CD14-positive monocyte (primary cell): ENCODE measurements at regions not wholly inside any gene's neighbourhood (a gene's known extent, or its start where the extent isn't known, plus 50 kb on each side); places are given as distances from the start of the nearest gene placed in this dataset.

Experiments used
- DNase-seq, 3 donors: peaks; one replicate each; pipeline ENCODE4 v3.0.0-alpha.2; 2011 to 2022
- H2AFZ ChIP-seq: 2 replicates; pipeline ENCODE4 v1.6.0; 2012; ENCODE audit warnings: mild to moderate bottlenecking, low read depth, low read length, inconsistent platforms; ENCODE audit not compliant: insufficient read depth, poor library complexity, severe bottlenecking
- H3K27ac ChIP-seq, 2 donors: 1 replicate in 1 of 2; 2 replicates in 1 of 2; pipeline ENCODE4 v1.5.1; 2012 to 2013; ENCODE audit warnings: low read length in 2 of 2, control low read depth in 1 of 2, inconsistent platforms in 1 of 2, low read depth in 1 of 2, mild to moderate bottlenecking in 1 of 2
- H3K27me3 ChIP-seq, 2 donors: one replicate each; pipeline versions ENCODE4 v1.6.0 to v1.6.1; 2011 to 2013; ENCODE audit warnings: low read length in 2 of 2; ENCODE audit not compliant: control insufficient read depth in 2 of 2, insufficient read depth in 2 of 2
- H3K36me3 ChIP-seq, 2 donors: replicated peaks in 1 of 2; 1 replicate in 1 of 2; 2 replicates in 1 of 2; pipeline versions ENCODE4 v1.5.1 to v1.6.1; 2012 to 2013; ENCODE audit warnings: low read length in 2 of 2, control low read depth in 1 of 2, inconsistent platforms in 1 of 2, mild to moderate bottlenecking in 1 of 2; ENCODE audit not compliant: insufficient read depth in 2 of 2, control insufficient read depth in 1 of 2
- H3K4me1 ChIP-seq, 2 donors: 1 replicate in 1 of 2; 2 replicates in 1 of 2; pipeline versions ENCODE4 v1.5.1 to v1.6.1; 2012 to 2013; ENCODE audit warnings: low read length in 2 of 2, control low read depth in 1 of 2, inconsistent platforms in 1 of 2, mild to moderate bottlenecking in 1 of 2, moderate library complexity in 1 of 2; ENCODE audit not compliant: insufficient read depth in 2 of 2, control insufficient read depth in 1 of 2
- H3K4me2 ChIP-seq: replicated peaks from 2 replicates; pipeline ENCODE3; 2012; ENCODE audit warnings: low read length, moderate library complexity, mild to moderate bottlenecking; ENCODE audit not compliant: poor library complexity, severe bottlenecking; ENCODE audit errors: extremely low read depth
- H3K4me3 ChIP-seq, 3 experiments: fragments of 200-600 bp in 1 of 3; sonication (generic) in 1 of 3; replicated peaks in 1 of 3; 1 replicate in 2 of 3; 2 replicates in 1 of 3; pipeline ENCODE4 v1.5.1; 2011 to 2013; ENCODE audit warnings: low read length in 3 of 3, mild to moderate bottlenecking in 3 of 3, control low read depth in 2 of 3, low read depth in 2 of 3, inconsistent platforms in 1 of 3, moderate library complexity in 1 of 3
- H3K79me2 ChIP-seq: 2 replicates; pipeline ENCODE4 v1.6.0; 2012; ENCODE audit warnings: mild to moderate bottlenecking, control low read depth, inconsistent platforms, low read length, moderate library complexity; ENCODE audit not compliant: insufficient read depth
- H3K9ac ChIP-seq: 2 replicates; pipeline ENCODE4 v1.6.0; 2017; ENCODE audit warnings: low read length, mild to moderate bottlenecking; ENCODE audit not compliant: insufficient read depth, poor library complexity, severe bottlenecking
- H3K9me3 ChIP-seq, 2 donors: replicated peaks in 1 of 2; 1 replicate in 1 of 2; 2 replicates in 1 of 2; pipeline versions ENCODE4 v1.5.1 to v1.6.1; 2012 to 2013; ENCODE audit warnings: low read length in 2 of 2, control low read depth in 1 of 2; ENCODE audit not compliant: control insufficient read depth in 1 of 2, insufficient read depth in 1 of 2
- H4K20me1 ChIP-seq: 2 replicates; pipeline ENCODE4 v1.6.0; 2012; ENCODE audit warnings: mild to moderate bottlenecking, low read length, control low read depth, moderate library complexity; ENCODE audit not compliant: insufficient read depth
- H3K27ac Mint-ChIP-seq, 7 donors: one replicate each; pipeline ENCODE4 v1.8.0; 2020; ENCODE audit warnings: mild to moderate bottlenecking in 7 of 7, mixed read lengths in 7 of 7, moderate library complexity in 6 of 7, inconsistent platforms in 2 of 7
- H3K27me3 Mint-ChIP-seq, 3 donors: one replicate each; pipeline ENCODE4 v1.8.0; 2021 to 2022; ENCODE audit warnings: low read depth in 3 of 3, mild to moderate bottlenecking in 3 of 3, mixed read lengths in 3 of 3, moderate library complexity in 3 of 3, inconsistent platforms in 1 of 3
- H3K36me3 Mint-ChIP-seq, 2 donors: one replicate each; pipeline ENCODE4 v1.8.0; 2020; ENCODE audit warnings: mixed read lengths in 2 of 2, inconsistent platforms in 1 of 2, mild to moderate bottlenecking in 1 of 2
- H3K4me1 Mint-ChIP-seq: one replicate; pipeline ENCODE4 v1.8.0; 2020; ENCODE audit warnings: mild to moderate bottlenecking, mixed read lengths
- H3K4me3 Mint-ChIP-seq, 2 donors: one replicate each; pipeline ENCODE4 v1.8.0; 2020; ENCODE audit warnings: mild to moderate bottlenecking in 2 of 2, mixed read lengths in 2 of 2, moderate library complexity in 1 of 2
- H3K9me3 Mint-ChIP-seq, 7 donors: one replicate each; pipeline ENCODE4 v1.8.0; 2020 to 2022; ENCODE audit warnings: mixed read lengths in 7 of 7, mild to moderate bottlenecking in 6 of 7, moderate library complexity in 6 of 7, inconsistent platforms in 2 of 7
- CTCF ChIP-seq: fragments of 200-600 bp; IDR thresholded peaks from one replicate; pipeline ENCODE4 v1.8.0; 2022; ENCODE audit warnings: antibody characterized with exemption, mild to moderate bottlenecking
- WGBS: methylation state at CpG from one replicate; pipeline ENCODE4 v1.1.5; 2013; ENCODE audit warnings: missing lambda C conversion rate; ENCODE audit not compliant: insufficient coverage; 5-methylcytosine and 5-hydroxymethylcytosine counted together
- intact Hi-C, 2 donors: fragments of 100-400 bp; cut with micrococcal nuclease; formaldehyde crosslinking; loops; one replicate each; pipeline versions ENCODE4 v1.15.0 to v1.15.1; 2023

- no peak overlapping the region for H2AFZ ChIP-seq
- no peak for DNase-seq
- intact Hi-C loops = no loop called here
- 78% methylated on average over 5 of the region's 6 CpGs for WGBS
- Mint-ChIP-seq H3K4me1 (no peaks in the 10 kb centered on the region), H3K4me3 (no peak overlapping the region), H3K36me3 (no peaks in the 10 kb centered on the region), H3K27me3 (peaks cover 0 to 4% (median 3%) of the 10 kb centered on the region in 3 donors), H3K9me3 (peaks cover 3 to 14% (median 9%) of the 10 kb centered on the region in 7 donors), H3K27ac (no peak overlapping the region)
- H3K9ac ChIP-seq = no peak overlapping the region
- H3K4me2 ChIP-seq = no peak overlapping the region
- H3K4me3 ChIP-seq = no peak overlapping the region
- H3K9me3 ChIP-seq = peaks cover 0 to 11% of the 10 kb centered on the region in 2 donors
- no peak for TF ChIP-seq CTCF
- no peaks in the 10 kb centered on the region for H3K79me2 ChIP-seq
- H3K27me3 ChIP-seq = no peaks in the 10 kb centered on the region
- no peaks in the 10 kb centered on the region for H3K36me3 ChIP-seq
- no peaks in the 10 kb centered on the region for H3K4me1 ChIP-seq
- no peaks in the 10 kb centered on the region for H4K20me1 ChIP-seq
- no peak overlapping the region for H3K27ac ChIP-seq
Measured at GRCh38 chr5:2193142-2193541, 310.4 kb upstream of the IRX4 start.

- H3K9ac ChIP-seq = no peak overlapping the region
- no peak overlapping the region for H3K4me3 ChIP-seq
- H3K27me3 ChIP-seq = no peaks in the 10 kb centered on the region
- H3K27ac ChIP-seq = no peak overlapping the region
- WGBS = 84% methylated on average over 7 of the region's 8 CpGs
- peaks cover 0 to 11% of the 10 kb centered on the region in 2 donors for H3K9me3 ChIP-seq
- H3K36me3 ChIP-seq = no peaks in the 10 kb centered on the region
- TF ChIP-seq CTCF = no peak
- no peak overlapping the region for H3K4me3 Mint-ChIP-seq
- no peak for DNase-seq
- H3K27ac Mint-ChIP-seq = no peak overlapping the region
- H3K36me3 Mint-ChIP-seq = no peaks in the 10 kb centered on the region
- no peaks in the 10 kb centered on the region for H3K4me1 Mint-ChIP-seq
- H2AFZ ChIP-seq = no peak overlapping the region
- H3K27me3 Mint-ChIP-seq = peaks cover 0 to 4% (median 3%) of the 10 kb centered on the region in 3 donors
- H3K4me1 ChIP-seq = no peaks in the 10 kb centered on the region
- peaks cover 3 to 12% (median 6%) of the 10 kb centered on the region in 7 donors for H3K9me3 Mint-ChIP-seq
- no peak overlapping the region for H3K4me2 ChIP-seq
- H3K79me2 ChIP-seq = no peaks in the 10 kb centered on the region
- no peaks in the 10 kb centered on the region for H4K20me1 ChIP-seq
- intact Hi-C loops = no loop called here
Measured at GRCh38 chr5:2192496-2192895, 309.8 kb upstream of the IRX4 start.
